Sigmoid colon (tissue), 4 donors: ENCODE measurements at regions not wholly inside any gene's neighbourhood (a gene's known extent, or its start where the extent isn't known, plus 50 kb on each side); places are given as distances from the start of the nearest gene placed in this dataset.

ENCODE experiments used
- CTCF ChIP-seq, 4 experiments: fragments of 450-650 bp in 3 of 4; fragments of 200-600 bp in 1 of 4; IDR thresholded peaks; one replicate each; pipeline ENCODE4 v1.5.1; 2016 to 2019; ENCODE audit warnings: antibody characterized with exemption in 4 of 4, mild to moderate bottlenecking in 3 of 4, moderate library complexity in 2 of 4
- EP300 ChIP-seq, 4 donors: sonication (generic); formaldehyde crosslinking; IDR thresholded peaks; one replicate each; pipeline ENCODE4 v1.6.1; 2017; ENCODE audit warnings: antibody characterized with exemption in 4 of 4

- TF ChIP-seq EP300 (IDR thresholded peaks at IDR 0.05) (no peak), CTCF (IDR thresholded peaks at IDR 0.05) (no peak)
Measured at GRCh38 chr1:96926176-96926575, 204.6 kb downstream of the PTBP2 start.
